ENCODE measurements at regions not wholly inside any gene's neighbourhood (a gene's known extent, or its start where the extent isn't known, plus 50 kb on each side); places are given as distances from the start of the nearest gene placed in this dataset.

DNA sequence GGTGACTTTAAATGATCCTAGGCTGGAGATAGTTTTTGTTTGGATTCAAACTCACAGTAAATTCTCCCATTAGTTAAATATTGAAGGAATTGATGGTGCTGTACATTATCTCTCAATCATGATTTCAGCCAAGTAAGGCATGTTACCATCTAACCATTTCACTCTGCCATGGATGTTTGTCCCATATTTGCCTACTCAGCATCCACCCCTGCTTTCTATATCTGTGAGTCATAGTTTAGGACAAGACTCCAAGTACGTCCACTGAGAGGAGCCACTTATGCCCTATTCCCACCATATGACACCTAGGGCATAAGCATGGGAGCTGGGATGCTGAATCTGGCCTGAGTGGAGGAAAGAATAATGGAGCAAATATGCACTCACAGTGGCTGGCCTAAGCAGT lies 155.2 kb downstream of the RPL10L start:
- Histone ChIP-seq H3K4me2 (ENCODE audit: insufficient read depth, low read length) (no peak overlapping the region), H2AFZ (ENCODE audit: low read length) (no peak overlapping the region), H3K4me1 (ENCODE audit: insufficient read depth, low read length) (no peaks in the 10 kb centered on the region), H3K36me3 (ENCODE audit: insufficient read depth, low read length) (no peaks in the 10 kb centered on the region), H3K9me3 (ENCODE audit: low read depth, low read length) (peaks cover 2% of the 10 kb centered on the region), H3K79me2 (ENCODE audit: insufficient read depth, low read length) (no peaks in the 10 kb centered on the region), H4K20me1 (ENCODE audit: insufficient read depth, low read length) (no peaks in the 10 kb centered on the region), H3K27ac (ENCODE audit: low read depth, low read length) (no peak overlapping the region), H3K27me3 (ENCODE audit: insufficient read depth, low read length) (no peaks in the 10 kb centered on the region), H3K4me3 (ENCODE audit: insufficient read depth, low read length) (no peak overlapping the region)
- no peak for DNase-seq (ENCODE audit: insufficient read length, low spot score, missing footprints)
- TF ChIP-seq CTCF (IDR thresholded peaks at IDR 0.05; ENCODE audit: extremely low read depth, low read depth, low read length), result no peak

GRCh38 chr14:46490238-46490685 lies 161.3 kb downstream of the RPL10L start:
- Histone ChIP-seq H3K9me3 (ENCODE audit: low read depth, low read length) (peaks cover 2% of the 10 kb centered on the region), H3K36me3 (ENCODE audit: insufficient read depth, low read length) (no peaks in the 10 kb centered on the region), H3K79me2 (ENCODE audit: insufficient read depth, low read length) (no peaks in the 10 kb centered on the region), H3K27ac (ENCODE audit: low read depth, low read length) (no peak overlapping the region), H3K4me2 (ENCODE audit: insufficient read depth, low read length) (no peak overlapping the region), H3K4me3 (ENCODE audit: insufficient read depth, low read length) (no peak overlapping the region), H3K27me3 (ENCODE audit: insufficient read depth, low read length) (no peaks in the 10 kb centered on the region), H3K4me1 (ENCODE audit: insufficient read depth, low read length) (no peaks in the 10 kb centered on the region), H4K20me1 (ENCODE audit: insufficient read depth, low read length) (no peaks in the 10 kb centered on the region), H2AFZ (ENCODE audit: low read length) (no peak overlapping the region)
- DNase-seq (ENCODE audit: insufficient read length, low spot score, missing footprints), result no peak
- no peak for TF ChIP-seq CTCF (IDR thresholded peaks at IDR 0.05; ENCODE audit: extremely low read depth, low read depth, low read length)

GRCh38 chr14:46488374-46488773 lies 163.2 kb downstream of the RPL10L start:
- no peak for DNase-seq (ENCODE audit: insufficient read length, low spot score, missing footprints)
- no peak overlapping the region for H3K4me2 ChIP-seq (ENCODE audit: insufficient read depth, low read length)
- H3K36me3 ChIP-seq (ENCODE audit: insufficient read depth, low read length), result no peaks in the 10 kb centered on the region
- peaks cover 1% of the 10 kb centered on the region for H3K9me3 ChIP-seq (ENCODE audit: low read depth, low read length)
- H3K27ac ChIP-seq (ENCODE audit: low read depth, low read length), result no peak overlapping the region
- H3K4me1 ChIP-seq (ENCODE audit: insufficient read depth, low read length), result no peaks in the 10 kb centered on the region
- no peaks in the 10 kb centered on the region for H3K79me2 ChIP-seq (ENCODE audit: insufficient read depth, low read length)
- no peak overlapping the region for H2AFZ ChIP-seq (ENCODE audit: low read length)
- H3K4me3 ChIP-seq (ENCODE audit: insufficient read depth, low read length), result no peak overlapping the region
- no peaks in the 10 kb centered on the region for H4K20me1 ChIP-seq (ENCODE audit: insufficient read depth, low read length)
- no peak for TF ChIP-seq CTCF (IDR thresholded peaks at IDR 0.05; ENCODE audit: extremely low read depth, low read depth, low read length)
- H3K27me3 ChIP-seq (ENCODE audit: insufficient read depth, low read length), result no peaks in the 10 kb centered on the region

DNA sequence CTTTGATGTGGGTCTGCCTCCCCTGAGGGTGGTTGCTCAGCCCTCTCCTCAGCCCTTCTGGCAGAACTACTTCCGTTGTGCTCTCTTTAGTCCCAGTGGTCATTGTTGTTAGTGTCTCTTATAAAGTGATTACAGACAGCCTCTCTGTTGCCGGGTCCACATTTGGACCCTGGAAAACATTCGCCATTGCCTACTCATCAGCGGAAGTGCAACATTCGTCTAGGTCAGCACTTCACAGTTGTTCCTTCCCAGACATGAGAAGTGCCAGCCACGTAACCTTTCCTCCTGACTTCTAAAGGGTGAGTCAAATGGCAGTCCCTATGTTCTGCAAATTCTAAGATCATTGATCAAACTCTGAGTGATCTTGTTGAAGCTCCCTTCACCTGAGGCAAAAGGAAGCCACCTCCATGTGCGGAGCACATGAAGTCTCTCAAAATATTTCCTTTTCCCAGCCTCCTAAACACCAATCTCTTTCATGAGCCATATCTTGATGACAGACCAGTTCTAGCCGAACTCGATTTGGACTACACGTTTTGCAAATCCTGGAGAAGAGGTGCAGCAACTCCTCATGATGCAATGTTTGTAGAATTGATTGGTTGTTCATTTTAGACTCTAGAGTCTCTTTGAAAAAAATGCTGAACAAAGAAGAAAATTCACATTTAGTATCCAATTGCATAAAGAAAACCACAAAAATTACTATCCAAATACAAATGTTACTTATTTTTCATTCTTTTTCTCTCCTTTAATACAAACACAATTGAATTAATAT lies 163.8 kb downstream of the RPL10L start:
- Histone ChIP-seq H3K79me2 (ENCODE audit: insufficient read depth, low read length) (no peaks in the 10 kb centered on the region), H3K4me1 (ENCODE audit: insufficient read depth, low read length) (no peaks in the 10 kb centered on the region), H3K27me3 (ENCODE audit: insufficient read depth, low read length) (no peaks in the 10 kb centered on the region), H3K4me3 (ENCODE audit: insufficient read depth, low read length) (no peak overlapping the region), H3K27ac (ENCODE audit: low read depth, low read length) (no peak overlapping the region), H3K36me3 (ENCODE audit: insufficient read depth, low read length) (no peaks in the 10 kb centered on the region), H4K20me1 (ENCODE audit: insufficient read depth, low read length) (no peaks in the 10 kb centered on the region), H2AFZ (ENCODE audit: low read length) (no peak overlapping the region), H3K4me2 (ENCODE audit: insufficient read depth, low read length) (no peak overlapping the region), H3K9me3 (ENCODE audit: low read depth, low read length) (no peaks in the 10 kb centered on the region)
- TF ChIP-seq CTCF (IDR thresholded peaks at IDR 0.05; ENCODE audit: extremely low read depth, low read depth, low read length), result no peak
- DNase-seq (ENCODE audit: insufficient read length, low spot score, missing footprints), result no peak
